Midbrain (tissue), 1 donor: ENCODE measurements at regions not wholly inside any gene's neighbourhood (a gene's known extent, or its start where the extent isn't known, plus 50 kb on each side); places are given as distances from the start of the nearest gene placed in this dataset.
"Not testable (repeated sequence)": the region's sequence is repeated elsewhere in the genome, so short reads cannot be mapped to it uniquely, and the experiment has no call there.

Experiments used
- DNase-seq: peaks from one replicate; lab custom pipeline; 2025; lab: John Stamatoyannopoulos, UW

- DNase-seq: no peak
These were observed 249.8 kb upstream of the JARID2 start for GRCh38 chr6:14995966-14996602.

GRCh38 chr6:14996892-14997291 is 249.0 kb upstream of the JARID2 start:
- DNase-seq: no peak

GRCh38 chr6:14997507-14997906 is 248.4 kb upstream of the JARID2 start:
- DNase-seq: no peak

GRCh38 chr6:14999106-14999505 is 246.8 kb upstream of the JARID2 start:
- no peak for DNase-seq

GRCh38 chr6:15001326-15001910 is 244.5 kb upstream of the JARID2 start:
- no peak for DNase-seq

- DNase-seq: no peak
These were observed 237.6 kb upstream of the JARID2 start for GRCh38 chr6:15008269-15008668.

GRCh38 chr6:15014958-15015357 is 230.9 kb upstream of the JARID2 start:
- DNase-seq: no peak

GRCh38 chr6:15016813-15017212 is 229.1 kb upstream of the JARID2 start:
- no peak for DNase-seq

- no peak for DNase-seq
These were observed 228.6 kb upstream of the JARID2 start for GRCh38 chr6:15017261-15017660.

GRCh38 chr6:15017803-15018202 is 228.1 kb upstream of the JARID2 start:
- DNase-seq: no peak

- no peak for DNase-seq
These were observed 225.6 kb upstream of the JARID2 start for GRCh38 chr6:15020119-15020770.

GRCh38 chr6:15021074-15021473 is 224.8 kb upstream of the JARID2 start:
- DNase-seq: no peak

- not testable (repeated sequence) for DNase-seq
These were observed 222.9 kb upstream of the JARID2 start for GRCh38 chr6:15023018-15023417.

GRCh38 chr6:15023448-15023847 is 222.4 kb upstream of the JARID2 start:
- no peak for DNase-seq

GRCh38 chr6:15025446-15025845 is 220.4 kb upstream of the JARID2 start:
- no peak for DNase-seq

- no peak for DNase-seq
These were observed 219.0 kb upstream of the JARID2 start for GRCh38 chr6:15026832-15027231.

- DNase-seq: no peak
These were observed 218.4 kb upstream of the JARID2 start for GRCh38 chr6:15027472-15027871.

GRCh38 chr6:15032015-15032414 is 213.9 kb upstream of the JARID2 start:
- no peak for DNase-seq

GRCh38 chr6:15033850-15034203 is 212.0 kb upstream of the JARID2 start:
- no peak for DNase-seq

GRCh38 chr6:15036690-15037245 is 209.1 kb upstream of the JARID2 start:
- no peak for DNase-seq

GRCh38 chr6:15037253-15037652 is 208.6 kb upstream of the JARID2 start:
- DNase-seq: no peak

- no peak for DNase-seq
These were observed 207.7 kb upstream of the JARID2 start for GRCh38 chr6:15038013-15038791.

- no peak for DNase-seq
These were observed 206.7 kb upstream of the JARID2 start for GRCh38 chr6:15039136-15039535.
